ENCODE measurements at regions not wholly inside any gene's neighbourhood (a gene's known extent, or its start where the extent isn't known, plus 50 kb on each side); places are given as distances from the start of the nearest gene placed in this dataset.

GRCh38 chr5:173833196-173833985, 54.8 kb upstream of the CPEB4 start:
- TF ChIP-seq POLR2A (IDR thresholded peaks at IDR 0.05), result no peak
- TF ChIP-seq POLR2AphosphoS5 (IDR thresholded peaks at IDR 0.05), result no peak
- TF ChIP-seq EP300 (IDR thresholded peaks at IDR 0.05), result no peak
- TF ChIP-seq, protein P1, sequence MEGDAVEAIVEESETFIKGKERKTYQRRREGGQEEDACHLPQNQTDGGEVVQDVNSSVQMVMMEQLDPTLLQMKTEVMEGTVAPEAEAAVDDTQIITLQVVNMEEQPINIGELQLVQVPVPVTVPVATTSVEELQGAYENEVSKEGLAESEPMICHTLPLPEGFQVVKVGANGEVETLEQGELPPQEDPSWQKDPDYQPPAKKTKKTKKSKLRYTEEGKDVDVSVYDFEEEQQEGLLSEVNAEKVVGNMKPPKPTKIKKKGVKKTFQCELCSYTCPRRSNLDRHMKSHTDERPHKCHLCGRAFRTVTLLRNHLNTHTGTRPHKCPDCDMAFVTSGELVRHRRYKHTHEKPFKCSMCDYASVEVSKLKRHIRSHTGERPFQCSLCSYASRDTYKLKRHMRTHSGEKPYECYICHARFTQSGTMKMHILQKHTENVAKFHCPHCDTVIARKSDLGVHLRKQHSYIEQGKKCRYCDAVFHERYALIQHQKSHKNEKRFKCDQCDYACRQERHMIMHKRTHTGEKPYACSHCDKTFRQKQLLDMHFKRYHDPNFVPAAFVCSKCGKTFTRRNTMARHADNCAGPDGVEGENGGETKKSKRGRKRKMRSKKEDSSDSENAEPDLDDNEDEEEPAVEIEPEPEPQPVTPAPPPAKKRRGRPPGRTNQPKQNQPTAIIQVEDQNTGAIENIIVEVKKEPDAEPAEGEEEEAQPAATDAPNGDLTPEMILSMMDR (IDR thresholded peaks at IDR 0.05), result no peak
- 57 to 62% methylated on average over 13 of the region's 13 CpGs for WGBS, 2 donors
- H3K4me1 ChIP-seq, result peaks cover 2 to 23% (median 11%) of the 10 kb centered on the region in 4 donors
- H3K36me3 ChIP-seq, result no peaks in the 10 kb centered on the region
- H3K27ac ChIP-seq, result peak overlapping the region in 3 of 4 donors; percentile 22 to 46 (median 22)
- no peaks in the 10 kb centered on the region for H3K27me3 ChIP-seq
- no peak overlapping the region for H3K4me3 ChIP-seq
- DNase-seq (no peak), ATAC-seq (ENCODE audit: low FRiP score in 2 of 2) (peak in 1 of 2 donors; percentile 53)
- H3K9me3 ChIP-seq, result no peaks in the 10 kb centered on the region

DNA sequence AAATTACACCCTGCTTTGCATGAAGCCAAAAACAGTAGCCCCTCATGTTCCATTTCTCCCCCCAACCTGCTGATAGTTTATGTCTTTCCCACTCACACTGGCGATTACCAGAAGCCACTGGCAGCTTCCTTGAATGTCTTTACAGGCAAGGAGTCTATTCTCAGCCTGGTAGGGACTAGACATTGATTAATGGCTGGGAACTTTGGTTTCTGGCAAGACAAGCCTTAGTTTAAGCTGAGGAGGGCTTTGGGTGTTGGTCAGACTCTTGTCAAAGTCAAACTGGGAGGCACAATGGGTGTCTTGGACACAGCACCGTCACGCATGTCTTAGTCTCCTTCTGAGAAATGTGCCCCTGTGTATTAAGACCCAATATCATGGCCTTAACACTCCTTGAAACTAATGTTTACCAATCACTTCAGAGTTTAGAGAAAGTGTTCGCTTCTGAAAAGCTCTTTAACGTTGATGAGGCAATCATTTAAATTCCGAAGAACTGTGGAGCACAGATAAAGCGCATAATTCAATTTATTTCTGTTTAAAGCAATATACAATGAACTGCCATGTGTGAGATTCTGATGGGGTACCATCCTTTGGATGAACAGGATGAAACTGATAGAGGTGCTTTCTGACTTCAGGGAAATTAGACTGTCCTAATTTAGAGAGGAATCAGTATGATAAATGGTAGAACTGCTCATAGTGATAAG, 53.9 kb upstream of the CPEB4 start:
- H3K9me3 ChIP-seq, result no peaks in the 10 kb centered on the region
- WGBS, 2 donors, result 59 to 71% methylated on average over 7 of the region's 7 CpGs
- no peak overlapping the region for H3K4me3 ChIP-seq
- H3K4me1 ChIP-seq, result peaks cover 2 to 23% (median 11%) of the 10 kb centered on the region in 4 donors
- ATAC-seq (ENCODE audit: low FRiP score in 2 of 2), result no peak
- no peak overlapping the region for H3K27ac ChIP-seq
- TF ChIP-seq POLR2A (IDR thresholded peaks at IDR 0.05), result no peak
- TF ChIP-seq EP300 (IDR thresholded peaks at IDR 0.05), result no peak
- no peak for TF ChIP-seq POLR2AphosphoS5 (IDR thresholded peaks at IDR 0.05)
- no peaks in the 10 kb centered on the region for H3K27me3 ChIP-seq
- no peaks in the 10 kb centered on the region for H3K36me3 ChIP-seq
- DNase-seq, result no peak

- peaks cover 2 to 23% (median 11%) of the 10 kb centered on the region in 4 donors for H3K4me1 ChIP-seq
- no peaks in the 10 kb centered on the region for H3K9me3 ChIP-seq
- H3K4me3 ChIP-seq, result no peak overlapping the region
- H3K27ac ChIP-seq, result peak overlapping the region; percentile 57 to 71 (median 64)
- DNase-seq (peak in 1 of 2 donors; percentile 48), ATAC-seq (ENCODE audit: low FRiP score in 2 of 2) (peak; percentile 43 to 72)
- no peaks in the 10 kb centered on the region for H3K27me3 ChIP-seq
- TF ChIP-seq, protein P1 (IDR thresholded peaks at IDR 0.05), result no peak
- TF ChIP-seq POLR2AphosphoS5 (IDR thresholded peaks at IDR 0.05), result peak in 1 of 2 donors; percentile 49
- H3K36me3 ChIP-seq, result no peaks in the 10 kb centered on the region
- WGBS, 2 donors, result 67 to 77% methylated on average over 3 of the region's 3 CpGs
Observed at GRCh38 chr5:173835131-173835530, 53.0 kb upstream of the CPEB4 start.

DNA sequence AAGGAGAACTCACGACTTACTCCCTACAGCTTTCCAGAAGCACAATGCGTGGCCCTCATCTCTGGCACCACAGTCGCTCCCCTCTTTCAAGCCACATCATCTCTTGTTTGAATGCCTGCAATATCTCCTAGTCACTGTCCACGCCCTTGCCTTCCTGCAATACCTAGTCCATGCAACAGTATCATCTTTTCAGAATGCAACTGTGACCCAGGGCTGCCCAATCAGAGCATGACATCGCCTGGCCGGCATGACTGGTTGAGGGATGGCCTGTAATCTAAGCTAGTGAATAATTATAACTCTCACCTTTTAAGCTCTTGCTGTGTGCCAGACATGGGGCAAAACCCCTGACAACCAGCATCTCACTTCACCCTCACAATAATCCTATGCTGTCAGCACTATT, 52.5 kb upstream of the CPEB4 start:
- Histone ChIP-seq H3K27me3 (no peaks in the 10 kb centered on the region), H3K4me1 (peaks cover 2 to 23% (median 11%) of the 10 kb centered on the region in 4 donors), H3K27ac (peak overlapping the region; percentile 57 to 71 (median 64)), H3K36me3 (no peaks in the 10 kb centered on the region), H3K4me3 (no peak overlapping the region), H3K9me3 (no peaks in the 10 kb centered on the region)
- TF ChIP-seq, protein P1 (IDR thresholded peaks at IDR 0.05), result no peak
- TF ChIP-seq POLR2AphosphoS5 (IDR thresholded peaks at IDR 0.05) (no peak), EP300 (IDR thresholded peaks at IDR 0.05) (no peak), POLR2A (IDR thresholded peaks at IDR 0.05) (no peak)
- 68 to 71% methylated on average over 6 of the region's 6 CpGs for WGBS, 2 donors
- ATAC-seq (ENCODE audit: low FRiP score in 2 of 2) (peak in 1 of 2 donors; percentile 17), DNase-seq (no peak)

DNA sequence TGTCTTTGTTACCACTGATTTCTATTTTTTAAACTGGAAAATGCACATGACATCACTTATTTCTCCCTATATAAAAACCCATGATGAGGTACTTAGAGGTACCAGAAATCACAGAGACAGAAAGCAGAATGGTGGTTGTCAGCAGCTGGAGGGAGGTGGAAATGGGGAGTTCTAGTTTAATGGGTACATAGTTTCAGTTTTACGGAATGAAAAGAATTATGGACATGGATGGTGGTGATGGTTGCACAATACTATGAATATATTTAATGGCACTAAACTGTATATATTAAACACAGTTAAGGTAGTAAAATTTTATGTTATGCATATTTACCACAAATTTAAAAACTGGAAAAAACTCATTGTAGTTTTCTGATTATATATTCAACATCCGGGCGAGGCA, 50.5 kb upstream of the CPEB4 start:
- H3K4me3 ChIP-seq, result no peak overlapping the region
- H3K4me1 ChIP-seq, result peaks cover 2 to 22% (median 11%) of the 10 kb centered on the region in 4 donors
- no peak for DNase-seq
- H3K36me3 ChIP-seq, result no peaks in the 10 kb centered on the region
- 95 to 98% methylated on average over 3 of the region's 3 CpGs for WGBS, 2 donors
- H3K9me3 ChIP-seq, result no peaks in the 10 kb centered on the region
- TF ChIP-seq, protein P1 (IDR thresholded peaks at IDR 0.05), result no peak
- TF ChIP-seq POLR2A (IDR thresholded peaks at IDR 0.05) (no peak), POLR2AphosphoS5 (IDR thresholded peaks at IDR 0.05) (no peak), EP300 (IDR thresholded peaks at IDR 0.05) (no peak)
- H3K27me3 ChIP-seq, result no peaks in the 10 kb centered on the region
- H3K27ac ChIP-seq, result no peak overlapping the region
- ATAC-seq (ENCODE audit: low FRiP score in 2 of 2), result no peak

All from upper lobe of left lung (tissue), 6 donors.